Uterus (tissue), 3 donors: ENCODE measurements at regions not wholly inside any gene's neighbourhood (a gene's known extent, or its start where the extent isn't known, plus 50 kb on each side); places are given as distances from the start of the nearest gene placed in this dataset.

ENCODE experiments used
- DNase-seq, 2 donors: peaks; one replicate each; pipeline ENCODE4 v3.0.0-alpha.2; 2019 to 2020
- H3K27ac ChIP-seq, 2 donors: fragments of 200-600 bp; sonication (generic); 1 replicate in 1 of 2; 2 replicates in 1 of 2; pipeline ENCODE4 v1.5.1; 2016 to 2018
- H3K27me3 ChIP-seq, 2 donors: fragments of 200-600 bp; sonication (generic); one replicate each; pipeline ENCODE4 v1.5.1; 2018 to 2019; ENCODE audit warnings: control low read depth in 1 of 2
- H3K36me3 ChIP-seq, 2 donors: fragments of 200-600 bp; sonication (generic); one replicate each; pipeline ENCODE4 v1.5.1; 2019; ENCODE audit warnings: control low read depth in 1 of 2
- H3K4me1 ChIP-seq, 2 donors: fragments of 200-600 bp; sonication (generic); one replicate each; pipeline ENCODE4 v1.5.1; 2018 to 2019; ENCODE audit warnings: control low read depth in 1 of 2
- H3K4me3 ChIP-seq, 2 donors: fragments of 200-600 bp; sonication (generic); 1 replicate in 1 of 2; 2 replicates in 1 of 2; pipeline ENCODE4 v1.5.1; 2018 to 2019; ENCODE audit warnings: mild to moderate bottlenecking in 1 of 2
- H3K9me3 ChIP-seq, 2 donors: fragments of 200-600 bp; sonication (generic); one replicate each; pipeline ENCODE4 v1.5.1; 2019; ENCODE audit warnings: control low read depth in 1 of 2
- CTCF ChIP-seq, 4 experiments: fragments of 200-600 bp in 2 of 4; fragments of 450-650 bp in 2 of 4; sonication (generic) in 2 of 4; IDR thresholded peaks; one replicate each; pipeline ENCODE4 v1.5.1; 2016 to 2019; ENCODE audit warnings: antibody characterized with exemption in 4 of 4, mild to moderate bottlenecking in 2 of 4, moderate library complexity in 1 of 4
- POLR2A ChIP-seq, 2 donors: fragments of 450-650 bp; IDR thresholded peaks; one replicate each; pipeline ENCODE4 v1.6.1; 2016; ENCODE audit warnings: antibody characterized with exemption in 2 of 2, mild to moderate bottlenecking in 1 of 2, moderate library complexity in 1 of 2
- intact Hi-C: fragments of 100-400 bp; cut with DNase I; formaldehyde crosslinking; loops from one replicate; pipeline ENCODE4 v1.15.1; 2023; ENCODE audit warnings: low total_unique reads
- donor health status: DM: yes; HTN: yes; CAD: no.

- Histone ChIP-seq H3K9me3 (no peaks in the 10 kb centered on the region), H3K4me3 (no peak overlapping the region), H3K27me3 (no peaks in the 10 kb centered on the region), H3K4me1 (peaks cover 0 to 24% of the 10 kb centered on the region in 2 donors), H3K36me3 (no peaks in the 10 kb centered on the region), H3K27ac (peak overlapping the region; percentile 37 to 38)
- intact Hi-C loops: no loop called here
- no peak for DNase-seq
- TF ChIP-seq CTCF (IDR thresholded peaks at IDR 0.05) (no peak), POLR2A (IDR thresholded peaks at IDR 0.05) (no peak)
These were observed 171.0 kb upstream of the PRICKLE1 start for GRCh38 chr12:42760550-42760949.

- no peak for TF ChIP-seq CTCF (IDR thresholded peaks at IDR 0.05)
- TF ChIP-seq POLR2A (IDR thresholded peaks at IDR 0.05): no peak
- no peaks in the 10 kb centered on the region for H3K9me3 ChIP-seq
- intact Hi-C loops: no loop called here
- H3K4me3 ChIP-seq: no peak overlapping the region
- H3K36me3 ChIP-seq: no peaks in the 10 kb centered on the region
- peaks cover 0 to 24% of the 10 kb centered on the region in 2 donors for H3K4me1 ChIP-seq
- H3K27me3 ChIP-seq: no peaks in the 10 kb centered on the region
- peak overlapping the region; percentile 54 to 75 for H3K27ac ChIP-seq
- peak; percentile 89 to 90 for DNase-seq
These were observed 170.2 kb upstream of the PRICKLE1 start for GRCh38 chr12:42759622-42760273.

- Histone ChIP-seq H3K4me1 (peaks cover 0 to 24% of the 10 kb centered on the region in 2 donors), H3K27ac (peak overlapping the region in 1 of 2 donors; percentile 75), H3K4me3 (no peak overlapping the region), H3K9me3 (no peaks in the 10 kb centered on the region), H3K27me3 (no peaks in the 10 kb centered on the region), H3K36me3 (no peaks in the 10 kb centered on the region)
- TF ChIP-seq POLR2A (IDR thresholded peaks at IDR 0.05): no peak
- no peak for TF ChIP-seq CTCF (IDR thresholded peaks at IDR 0.05)
- DNase-seq: no peak
- intact Hi-C loops: no loop called here
These were observed 169.3 kb upstream of the PRICKLE1 start for GRCh38 chr12:42758806-42759205.

GRCh38 chr12:42757624-42758119 lies 168.1 kb upstream of the PRICKLE1 start:
- H3K27me3 ChIP-seq: no peaks in the 10 kb centered on the region
- no peak for DNase-seq
- H3K4me3 ChIP-seq: no peak overlapping the region
- no peaks in the 10 kb centered on the region for H3K36me3 ChIP-seq
- TF ChIP-seq CTCF (IDR thresholded peaks at IDR 0.05) (no peak), POLR2A (IDR thresholded peaks at IDR 0.05) (no peak)
- peak overlapping the region; percentile 19 to 47 for H3K27ac ChIP-seq
- peaks cover 0 to 24% of the 10 kb centered on the region in 2 donors for H3K4me1 ChIP-seq
- intact Hi-C loops: no loop called here
- no peaks in the 10 kb centered on the region for H3K9me3 ChIP-seq

GRCh38 chr12:42756841-42757623 lies 167.5 kb upstream of the PRICKLE1 start:
- peak overlapping the region; percentile 19 to 47 for H3K27ac ChIP-seq
- DNase-seq: peak; percentile 36 to 39

More at GRCh38 chr12:42756841-42757623, 167.5 kb upstream of the PRICKLE1 start:
- intact Hi-C loops: no loop called here
- Histone ChIP-seq H3K27me3 (no peaks in the 10 kb centered on the region), H3K4me3 (no peak overlapping the region), H3K4me1 (peaks cover 0 to 17% of the 10 kb centered on the region in 2 donors), H3K9me3 (no peaks in the 10 kb centered on the region), H3K36me3 (no peaks in the 10 kb centered on the region)
- TF ChIP-seq POLR2A (IDR thresholded peaks at IDR 0.05) (no peak), CTCF (IDR thresholded peaks at IDR 0.05) (no peak)
